KBM-7 (cell line): ENCODE measurements at regions not wholly inside any gene's neighbourhood (a gene's known extent, or its start where the extent isn't known, plus 50 kb on each side); places are given as distances from the start of the nearest gene placed in this dataset.

Experiments used
- DNase-seq: peaks from one replicate; pipeline ENCODE4 v3.0.0-alpha.2; 2015
- in situ Hi-C: fragments of 300-500 bp; cut with MboI; formaldehyde crosslinking; loops from 2 replicates; pipeline ENCODE4 v1.14.3; 2020; ENCODE audit warnings: low sequenced_read_pairs, low pct_unique_long_range_greater_than_20kb, mixed read lengths

DNA sequence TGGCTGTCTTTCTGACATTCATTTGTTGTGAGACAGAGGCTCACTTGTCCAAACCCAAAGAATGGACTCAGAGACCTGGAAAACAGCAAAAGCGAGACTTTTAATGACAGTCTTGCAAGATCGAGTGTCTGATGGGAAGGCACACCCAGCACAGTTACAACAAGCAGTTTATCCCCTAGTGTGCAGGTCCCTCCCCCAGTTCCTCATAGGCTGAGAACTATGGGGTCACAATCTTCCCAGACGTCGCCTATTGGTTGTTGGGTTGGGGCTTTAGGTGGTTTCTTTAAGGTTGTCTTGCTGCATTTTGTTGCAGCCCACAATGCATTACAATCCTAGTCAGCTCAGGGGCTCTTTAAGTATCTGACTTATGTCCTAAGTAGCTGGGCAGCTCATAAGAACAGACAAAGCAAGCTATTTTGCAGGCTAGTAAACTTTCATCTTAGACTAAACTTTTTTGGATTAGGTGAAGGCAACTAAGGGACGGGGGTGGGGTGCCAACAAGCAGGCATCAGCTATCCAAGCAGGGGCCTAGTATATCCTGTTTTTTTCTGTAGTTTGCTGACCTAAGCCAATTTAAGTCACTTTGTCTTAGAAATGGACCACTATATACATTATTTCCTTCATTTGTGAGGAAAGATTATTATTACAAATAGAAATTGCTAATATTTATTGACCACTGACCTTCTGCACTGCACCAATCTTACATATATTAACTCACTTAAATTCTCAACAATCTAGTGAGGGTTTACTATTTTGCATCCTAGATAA, 151.8 kb downstream of the SETD4 start:
- DNase-seq = no peak
- in situ Hi-C loops = no loop called here

GRCh38 chr21:35906586-35906985, 153.7 kb downstream of the SETD4 start:
- DNase-seq = no peak
- in situ Hi-C loops = no loop called here

- in situ Hi-C loops = no loop called here
- DNase-seq = no peak
Measured at GRCh38 chr21:35905963-35906345, 154.4 kb downstream of the SETD4 start.

- in situ Hi-C loops = no loop called here
- no peak for DNase-seq
Measured at GRCh38 chr21:35905096-35905962, 155.0 kb downstream of the SETD4 start.

DNA sequence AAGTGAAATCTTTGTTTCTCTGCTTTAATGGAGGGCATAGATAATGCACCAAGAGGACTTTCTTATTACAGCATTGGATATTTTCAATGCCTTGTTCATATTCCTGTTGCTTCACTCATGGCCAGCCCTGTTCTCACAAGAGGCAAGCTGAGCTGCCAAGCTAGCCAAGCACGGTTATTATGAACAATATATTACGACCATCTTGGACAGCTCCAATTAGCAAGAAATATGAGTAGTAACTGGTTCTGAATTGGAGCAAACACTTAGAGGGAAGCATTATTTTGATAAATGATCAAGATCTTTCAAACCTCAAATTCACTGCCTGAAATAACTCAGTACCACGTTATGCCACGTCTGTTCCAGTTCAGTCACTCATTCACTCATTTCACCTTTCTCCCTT, 159.8 kb downstream of the SETD4 start:
- DNase-seq = no peak
- in situ Hi-C loops = no loop called here

DNA sequence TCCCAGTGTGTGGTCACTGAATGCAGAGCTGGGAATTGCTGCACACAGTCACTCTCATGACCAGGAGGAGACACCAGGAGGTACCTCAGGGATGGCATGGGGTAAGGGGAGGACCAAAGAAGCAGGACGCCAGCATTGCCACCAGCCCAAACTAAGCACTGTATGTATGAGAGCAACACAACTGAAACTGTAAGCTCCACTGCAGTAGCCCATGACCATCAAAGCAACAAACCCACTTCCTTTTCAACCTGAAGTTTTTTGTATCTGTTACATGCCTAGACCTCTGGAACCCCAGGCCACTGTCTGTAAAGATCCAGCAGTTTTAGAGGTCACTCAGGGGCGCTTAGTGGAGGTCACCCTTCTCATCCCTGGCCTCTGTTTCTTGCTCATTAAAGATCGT, 164.3 kb downstream of the SETD4 start:
- no peak for DNase-seq
- in situ Hi-C loops = no loop called here

DNA sequence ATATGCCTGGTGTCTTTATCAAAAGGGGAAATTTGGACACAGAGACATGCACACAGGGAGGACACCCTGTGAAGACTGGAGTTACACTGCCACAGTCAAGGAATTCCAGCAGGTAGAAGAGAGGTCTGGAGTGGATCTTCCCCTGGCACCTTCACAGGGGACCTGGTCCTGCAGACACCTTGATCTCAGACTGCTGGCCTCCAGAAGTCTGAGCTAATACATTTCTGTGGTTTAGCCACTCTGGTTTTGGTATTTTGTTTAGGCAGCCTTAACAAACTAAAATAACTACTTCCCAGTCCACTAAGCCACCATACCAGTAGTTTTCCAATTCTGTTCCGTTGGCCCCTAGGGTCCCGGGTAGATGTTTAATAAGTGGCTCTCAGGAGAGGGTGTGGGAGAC, 164.7 kb downstream of the SETD4 start:
- in situ Hi-C loops = no loop called here
- DNase-seq = no peak

- DNase-seq = no peak
- in situ Hi-C loops = no loop called here
Measured at GRCh38 chr21:35893156-35893555, 167.2 kb downstream of the SETD4 start.

- in situ Hi-C loops = no loop called here
Measured at GRCh38 chr21:35886887-35887286, 173.4 kb downstream of the SETD4 start.

DNA sequence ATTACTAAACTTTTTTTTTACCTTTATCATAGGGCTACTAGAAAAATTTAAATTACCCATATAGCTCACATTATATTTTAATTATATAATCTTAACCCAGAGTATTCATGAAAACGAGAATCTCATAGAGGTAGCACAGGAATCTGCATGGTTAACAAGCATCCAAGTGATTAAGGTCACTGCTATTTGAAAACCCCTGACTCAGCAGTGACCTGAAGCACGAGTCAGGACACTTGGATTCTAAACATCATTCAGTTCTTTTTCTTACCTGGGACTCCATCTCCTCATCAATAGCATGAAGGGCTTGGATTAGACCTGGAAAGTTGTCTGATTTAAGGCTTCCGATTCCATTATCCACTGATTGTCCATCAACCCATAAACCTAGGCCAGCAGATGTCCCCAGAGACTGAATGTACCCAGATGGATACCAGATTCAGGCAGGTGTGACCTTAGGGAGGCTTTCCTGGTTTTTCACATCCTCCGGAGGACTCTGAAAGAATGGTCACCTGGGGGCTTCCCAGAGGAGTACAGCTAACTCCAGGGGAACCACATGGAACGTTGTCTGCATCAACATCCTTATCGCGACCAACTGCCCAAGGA, 174.3 kb downstream of the SETD4 start:
- in situ Hi-C loops = no loop called here

More at GRCh38 chr21:35886887-35887286, 173.4 kb downstream of the SETD4 start:
- DNase-seq = no peak

DNA sequence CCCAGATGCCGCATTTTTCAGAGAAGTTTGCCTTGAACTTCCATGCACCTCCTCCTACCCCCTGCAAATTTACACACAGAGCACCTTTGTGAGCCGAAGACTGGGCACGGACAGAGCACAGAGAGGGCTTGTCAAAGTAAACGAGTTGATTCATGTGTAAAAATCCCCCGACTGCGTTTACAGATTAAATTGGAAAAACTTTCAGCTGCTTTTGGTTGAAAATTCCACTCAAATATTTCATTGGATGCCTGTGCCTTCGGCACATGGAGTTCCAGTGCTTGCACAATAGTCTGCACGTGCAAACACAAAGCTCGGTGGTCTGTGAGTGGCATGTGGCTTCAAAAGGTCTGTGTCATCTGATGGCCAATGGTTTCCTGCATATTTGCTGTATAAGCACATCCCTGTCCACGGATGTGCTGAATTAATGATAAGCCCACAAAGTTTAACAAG, 177.5 kb downstream of the SETD4 start:
- DNase-seq = no peak
- in situ Hi-C loops = no loop called here

More for the DNA sequence above, 174.3 kb downstream of the SETD4 start:
- no peak for DNase-seq

GRCh38 chr21:35873441-35873840, 186.9 kb downstream of the SETD4 start:
- in situ Hi-C loops = no loop called here
- no peak for DNase-seq

DNA sequence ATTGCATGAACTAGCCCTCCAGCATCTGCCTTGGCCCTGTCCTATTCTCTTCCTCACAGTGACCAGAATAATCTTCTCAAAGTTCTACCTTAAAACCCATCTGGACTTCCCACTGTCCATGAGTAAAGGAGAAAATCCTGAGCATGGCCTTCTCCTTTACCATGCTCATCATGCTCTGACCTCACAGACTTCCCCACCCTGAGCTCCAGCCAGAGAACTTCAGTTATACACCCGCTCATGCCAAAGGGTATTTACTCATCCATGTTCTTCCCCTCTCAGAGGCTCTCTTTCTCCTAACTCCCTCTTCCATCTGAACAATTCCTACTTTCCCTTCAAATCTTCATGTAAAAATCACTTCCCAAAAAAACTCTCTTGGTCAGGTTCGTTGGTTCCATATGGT, 188.4 kb downstream of the SETD4 start:
- no peak for DNase-seq
- in situ Hi-C loops = no loop called here

- in situ Hi-C loops = no loop called here
- no peak for DNase-seq
Measured at GRCh38 chr21:35868869-35869223, 191.5 kb downstream of the SETD4 start.

DNA sequence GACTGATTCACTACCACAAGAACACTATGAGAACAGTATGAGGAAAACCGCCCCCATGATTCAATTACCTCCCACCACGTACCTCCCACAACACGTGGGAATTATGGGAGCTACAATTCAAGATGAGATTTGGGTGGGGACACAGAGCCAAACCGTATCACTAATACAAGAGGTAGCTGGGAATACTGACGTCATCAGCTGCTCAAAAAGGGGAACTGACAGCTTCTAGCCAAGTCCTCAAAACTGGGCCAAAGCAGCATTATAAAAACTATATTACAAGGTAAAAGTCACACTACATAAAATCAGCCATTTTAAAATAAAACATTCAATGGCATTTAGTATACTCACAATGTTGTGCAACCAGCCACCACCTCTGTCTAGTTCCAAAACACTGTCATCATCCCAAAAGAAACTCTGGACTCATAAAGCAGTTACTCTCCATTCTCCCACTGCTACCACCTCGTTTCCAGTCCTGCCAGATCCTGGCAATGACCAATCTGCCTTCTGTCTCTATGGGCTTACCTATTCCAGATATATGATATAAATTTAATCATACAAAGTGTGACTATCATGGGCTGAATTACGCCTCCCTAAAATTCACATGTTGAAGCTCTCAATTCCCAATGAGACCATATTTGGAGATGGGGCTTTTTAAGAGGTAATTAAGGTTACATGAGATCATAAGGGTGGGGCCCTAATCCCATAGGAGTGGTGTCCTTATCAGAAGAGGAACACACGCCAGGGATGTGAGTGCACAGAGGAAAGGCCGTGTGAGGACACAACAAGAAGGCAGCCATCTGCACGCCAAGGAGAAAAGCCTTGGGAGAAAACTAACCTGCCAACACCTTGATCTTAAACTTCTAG, 192.1 kb downstream of the SETD4 start:
- DNase-seq = peak; percentile 44
- in situ Hi-C loops = no loop called here

DNA sequence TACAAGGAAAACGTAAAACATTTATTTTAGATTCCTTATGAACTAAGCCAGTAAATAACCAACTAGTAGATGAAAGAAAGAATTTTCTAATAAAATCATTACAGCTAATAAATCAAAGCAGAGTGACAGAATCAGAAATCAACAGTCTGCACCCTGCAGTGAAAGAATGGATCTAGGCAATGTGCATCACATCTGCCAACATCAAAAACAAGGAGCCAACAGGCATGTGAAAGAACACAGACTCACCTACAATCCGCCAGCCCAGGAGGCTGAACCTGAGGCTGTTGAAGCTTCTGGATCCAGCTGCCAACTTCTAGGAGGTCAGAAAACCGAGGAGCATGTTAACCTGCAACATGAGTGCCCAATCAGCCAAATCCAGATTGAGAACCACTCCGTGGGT, 196.3 kb downstream of the SETD4 start:
- in situ Hi-C loops = no loop called here
- no peak for DNase-seq

DNA sequence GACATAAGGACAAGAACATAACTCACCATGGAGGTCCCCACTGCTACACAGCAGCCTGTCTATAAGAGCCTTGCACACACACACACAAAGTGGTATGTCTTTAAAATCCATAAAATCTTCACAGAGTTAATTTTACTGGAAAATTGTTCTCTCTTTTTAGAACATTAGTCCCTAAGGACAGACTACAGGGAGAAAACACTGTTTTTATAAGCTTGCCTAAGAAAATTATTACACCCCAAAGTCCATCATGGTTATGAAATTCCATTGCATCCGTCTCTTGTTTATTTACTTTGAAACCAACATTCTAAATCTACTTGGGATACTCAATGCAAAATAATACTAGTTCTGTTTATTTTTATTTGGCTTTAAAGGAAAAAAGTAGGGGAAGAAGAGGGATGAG, 197.4 kb downstream of the SETD4 start:
- in situ Hi-C loops = no loop called here
- no peak for DNase-seq

GRCh38 chr21:35861661-35862060, 198.7 kb downstream of the SETD4 start:
- DNase-seq = no peak

GRCh38 chr21:35860189-35860869, 200.0 kb downstream of the SETD4 start:
- no peak for DNase-seq
- in situ Hi-C loops = no loop called here

More at GRCh38 chr21:35861661-35862060, 198.7 kb downstream of the SETD4 start:
- in situ Hi-C loops = no loop called here
